Hematopoietic multipotent progenitor cell treated with erythropoietin and hydrocortisone succinate and interleukin-3 and kit ligand, for 8 days (in vitro differentiated cells): ENCODE measurements at regions not wholly inside any gene's neighbourhood (a gene's known extent, or its start where the extent isn't known, plus 50 kb on each side); places are given as distances from the start of the nearest gene placed in this dataset.
"Not testable (repeated sequence)": the region's sequence is repeated elsewhere in the genome, so short reads cannot be mapped to it uniquely, and the experiment has no call there.

Experiments
- DNase-seq: peaks from one replicate; pipeline ENCODE4 v3.0.0-alpha.2; 2015

GRCh38 chr15:59828861-59829260, 139.7 kb upstream of the BNIP2 start:
- no peak for DNase-seq

DNA sequence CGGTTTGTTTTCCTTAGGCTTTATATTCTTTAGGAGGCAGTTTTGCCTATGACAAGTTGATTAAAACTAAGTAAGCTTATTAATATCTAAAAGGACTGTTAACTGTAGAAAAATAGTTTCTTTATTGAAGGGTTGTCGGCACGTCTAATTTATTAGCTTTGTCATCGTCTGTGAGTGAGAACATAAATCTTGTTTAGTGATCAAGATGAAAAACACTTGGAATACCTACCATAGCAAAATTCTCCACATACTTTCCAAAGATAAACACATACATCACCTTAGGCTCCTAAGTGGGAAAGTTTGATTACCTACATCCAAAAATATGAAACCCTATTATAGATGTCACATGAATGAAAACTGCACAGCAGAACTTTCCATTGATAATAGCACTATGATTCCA, 139.1 kb upstream of the BNIP2 start:
- no peak for DNase-seq

GRCh38 chr15:59825901-59826300, 136.8 kb upstream of the BNIP2 start:
- DNase-seq: no peak

DNA sequence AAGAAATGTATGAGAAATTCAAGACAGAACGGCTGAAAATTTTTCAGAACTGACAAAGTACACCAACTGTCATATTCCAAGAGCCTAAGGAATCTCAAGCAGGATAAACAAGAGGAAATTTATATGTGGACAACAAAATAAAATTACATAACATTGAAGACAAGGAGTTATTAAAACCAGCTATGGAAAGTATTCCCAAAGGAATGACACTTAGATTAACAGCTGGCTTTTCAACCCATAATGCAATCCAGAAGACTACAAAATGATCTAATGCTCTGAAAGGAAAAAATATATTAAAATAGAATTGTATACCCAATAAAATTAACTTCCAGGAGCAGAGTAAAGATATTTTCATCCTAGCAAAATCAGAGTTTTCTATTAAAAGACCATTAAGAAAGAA, 132.2 kb upstream of the BNIP2 start:
- DNase-seq: no peak

DNA sequence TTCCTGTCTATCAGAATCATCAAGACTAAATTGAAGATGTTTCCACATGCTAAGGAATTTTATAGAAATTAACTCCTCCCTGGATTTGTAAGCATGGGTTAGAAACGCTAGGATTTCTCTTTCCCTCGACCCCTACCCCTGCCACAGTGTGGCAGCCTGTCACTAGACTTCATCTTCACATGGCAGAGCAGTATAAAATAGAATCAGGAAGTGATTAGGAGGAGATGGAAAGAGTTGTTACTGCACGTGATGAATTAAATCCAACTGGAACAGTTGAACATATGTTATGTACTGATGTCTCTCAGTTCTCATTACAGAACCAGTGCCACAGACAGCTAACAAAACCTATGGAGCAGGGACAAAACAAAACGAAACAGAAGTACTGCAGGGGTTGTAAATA, 130.0 kb upstream of the BNIP2 start:
- DNase-seq: no peak

DNA sequence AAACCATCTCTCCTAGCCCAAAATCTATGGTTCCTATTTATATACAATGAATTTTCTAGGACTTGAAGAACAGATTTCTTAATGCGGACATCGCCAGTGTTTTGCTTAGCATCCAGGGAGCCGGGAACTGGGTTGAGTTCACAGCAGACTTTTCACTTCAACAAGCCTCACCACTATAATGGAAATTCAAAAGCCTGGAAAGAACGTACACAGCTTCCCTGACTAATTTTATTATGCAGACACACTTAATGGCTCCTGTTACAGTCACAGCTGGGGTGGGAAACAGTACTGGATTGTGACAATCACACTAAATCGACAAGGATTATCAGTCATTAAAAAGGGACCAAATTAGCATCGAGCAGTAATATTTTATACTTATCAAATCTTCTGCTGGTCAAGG, 129.2 kb upstream of the BNIP2 start:
- DNase-seq: no peak

DNA sequence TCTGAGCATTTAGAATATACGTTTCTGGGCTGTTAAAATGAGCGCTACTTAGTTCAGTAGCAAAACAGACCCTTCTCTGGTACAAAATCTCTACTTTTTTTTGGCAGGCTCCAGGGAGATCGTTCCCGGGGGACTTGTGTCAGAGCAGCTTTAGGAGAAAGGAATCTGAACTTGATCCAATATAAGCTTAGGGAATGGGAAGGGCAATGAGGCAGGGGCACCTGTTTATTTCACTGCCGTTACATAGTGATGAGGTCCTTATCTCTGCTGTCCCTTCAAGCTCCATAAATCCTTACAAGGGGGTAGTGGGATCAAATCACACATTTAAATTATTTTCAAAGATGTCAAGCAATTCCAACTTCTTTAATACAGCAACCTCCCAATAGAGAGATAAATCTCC, 128.7 kb upstream of the BNIP2 start:
- no peak for DNase-seq

DNA sequence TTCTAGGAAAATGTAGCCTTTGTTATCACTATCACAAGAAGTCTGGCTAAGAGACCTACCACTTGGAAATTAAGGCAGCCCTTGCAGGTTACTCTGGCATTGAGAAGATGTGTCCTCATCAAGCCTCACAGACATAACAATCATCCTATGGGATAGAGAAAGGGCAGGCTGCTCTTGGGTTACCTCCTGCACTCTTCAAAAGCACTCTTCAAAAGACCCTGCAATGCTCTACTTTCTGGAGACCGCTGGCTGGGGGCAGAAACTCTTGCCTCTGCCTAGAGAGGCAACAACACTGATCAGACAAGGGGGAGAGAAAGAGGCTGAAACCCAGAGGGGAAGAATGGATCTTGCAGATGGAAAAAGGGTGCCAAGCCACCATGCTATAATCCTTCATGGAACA, 127.9 kb upstream of the BNIP2 start:
- no peak for DNase-seq

- DNase-seq: no peak
Observed at GRCh38 chr15:59814409-59814808, 125.3 kb upstream of the BNIP2 start.

- no peak for DNase-seq
Observed at GRCh38 chr15:59812889-59813288, 123.8 kb upstream of the BNIP2 start.

DNA sequence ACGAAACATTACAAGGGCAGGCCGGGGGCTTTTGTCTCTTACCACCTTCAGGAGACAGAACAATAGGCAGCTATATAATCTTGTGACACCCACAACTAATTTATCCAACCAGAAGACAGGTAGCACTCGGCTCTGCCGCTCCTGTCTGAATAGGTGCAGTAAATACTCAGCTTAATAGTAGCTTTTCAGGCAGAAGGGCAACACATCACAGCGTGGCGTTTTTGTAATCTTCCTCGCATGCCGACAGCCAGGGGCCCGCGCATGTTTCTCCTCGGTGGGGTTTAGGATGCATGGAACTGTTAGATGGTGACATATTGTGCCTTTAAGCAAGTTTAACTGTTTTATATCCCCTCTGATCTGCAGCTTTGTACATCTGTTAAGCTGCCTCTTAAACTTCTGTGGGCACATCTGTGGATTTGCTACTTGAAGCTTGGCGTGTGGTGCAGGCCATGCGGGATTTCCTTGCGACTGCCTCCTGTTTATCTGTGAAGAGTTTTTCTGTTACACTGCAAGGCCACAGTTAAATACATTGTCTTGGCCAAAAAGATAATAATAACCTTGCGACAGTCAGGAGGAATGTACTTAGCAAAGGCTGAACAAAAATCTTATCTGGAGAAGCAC, 123.2 kb upstream of the BNIP2 start:
- no peak for DNase-seq

- DNase-seq: not testable (repeated sequence)
Observed at GRCh38 chr15:59803293-59803966, 114.3 kb upstream of the BNIP2 start.

DNA sequence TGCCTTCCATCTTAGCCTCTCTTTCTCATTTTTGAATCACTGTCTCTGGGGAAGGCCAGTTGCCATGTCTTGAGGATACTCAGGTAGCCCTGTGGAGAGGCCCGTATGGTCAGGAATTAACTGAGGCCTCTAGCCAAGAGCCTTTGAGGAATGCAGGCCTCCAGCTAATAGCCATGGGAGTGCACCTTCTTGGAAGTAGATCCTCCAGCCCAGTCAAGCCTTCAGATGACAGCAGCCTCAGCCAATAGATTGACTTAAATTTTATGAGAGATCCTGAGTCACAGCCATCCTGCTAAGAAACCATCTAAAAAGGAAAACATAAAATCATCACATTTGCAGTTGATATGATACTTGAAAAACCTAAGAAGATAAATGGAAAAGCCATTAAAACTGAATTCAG, 112.5 kb upstream of the BNIP2 start:
- no peak for DNase-seq

DNA sequence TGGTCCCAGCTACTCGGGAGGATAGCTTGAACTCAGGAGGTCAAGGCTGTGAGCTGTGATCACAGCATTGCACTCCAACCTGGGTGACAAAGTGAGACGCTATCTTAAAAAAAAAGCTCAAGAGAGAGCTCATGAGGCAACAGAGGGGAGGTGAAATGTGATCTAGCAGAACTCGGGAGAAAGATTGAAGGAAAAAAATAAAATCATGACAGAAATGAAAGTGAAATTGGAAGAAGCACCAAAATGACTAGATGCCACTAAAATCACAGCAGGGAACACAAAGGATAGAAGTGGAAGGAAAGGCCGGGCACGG, 109.4 kb upstream of the BNIP2 start:
- DNase-seq: no peak

GRCh38 chr15:59797756-59798604, 108.9 kb upstream of the BNIP2 start:
- DNase-seq: no peak

GRCh38 chr15:59794229-59794886, 105.2 kb upstream of the BNIP2 start:
- DNase-seq: no peak

- DNase-seq: no peak
Observed at GRCh38 chr15:59792359-59792758, 103.2 kb upstream of the BNIP2 start.

GRCh38 chr15:59791755-59792154, 102.6 kb upstream of the BNIP2 start:
- no peak for DNase-seq

DNA sequence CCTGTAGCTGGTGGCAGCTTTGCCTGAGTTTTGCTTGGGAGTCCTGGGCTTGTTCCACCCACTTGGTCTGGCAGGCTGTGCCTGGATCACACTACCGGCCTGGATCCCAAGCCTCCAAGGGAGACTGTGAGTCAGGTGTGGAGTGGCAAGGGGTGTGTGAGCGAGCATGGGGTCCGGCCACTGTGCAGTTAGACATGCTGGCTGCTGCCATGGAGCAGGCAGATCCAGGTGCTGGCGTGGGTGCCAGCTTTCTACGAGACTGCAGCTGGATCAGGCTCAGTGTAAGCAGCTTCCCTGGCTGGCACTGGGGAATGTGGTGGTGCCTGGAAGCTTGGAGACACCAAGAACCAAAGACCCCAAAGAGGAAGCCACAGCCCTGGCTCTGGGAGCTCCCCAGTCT, 102.0 kb upstream of the BNIP2 start:
- DNase-seq: no peak

GRCh38 chr15:59786466-59786865, 97.3 kb upstream of the BNIP2 start:
- DNase-seq: not testable (repeated sequence)

DNA sequence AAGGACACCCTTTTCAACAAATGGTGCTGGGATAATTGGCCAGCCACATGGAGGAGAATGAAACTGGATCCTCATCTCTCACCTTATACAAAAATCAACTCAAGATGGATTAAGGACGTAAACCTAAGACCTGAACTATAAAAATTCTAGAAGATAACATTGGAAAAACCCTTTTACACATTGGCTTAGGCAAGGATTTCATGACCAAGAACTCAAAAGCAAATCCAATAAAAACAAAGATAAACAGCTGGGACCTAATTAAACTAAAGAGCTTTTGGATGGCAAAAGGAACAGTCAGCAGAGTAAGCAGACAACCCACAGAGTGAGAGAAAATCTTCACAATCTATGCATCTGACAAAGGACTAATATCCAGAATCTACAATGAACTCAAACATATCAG, 96.9 kb upstream of the BNIP2 start:
- not testable (repeated sequence) for DNase-seq

DNA sequence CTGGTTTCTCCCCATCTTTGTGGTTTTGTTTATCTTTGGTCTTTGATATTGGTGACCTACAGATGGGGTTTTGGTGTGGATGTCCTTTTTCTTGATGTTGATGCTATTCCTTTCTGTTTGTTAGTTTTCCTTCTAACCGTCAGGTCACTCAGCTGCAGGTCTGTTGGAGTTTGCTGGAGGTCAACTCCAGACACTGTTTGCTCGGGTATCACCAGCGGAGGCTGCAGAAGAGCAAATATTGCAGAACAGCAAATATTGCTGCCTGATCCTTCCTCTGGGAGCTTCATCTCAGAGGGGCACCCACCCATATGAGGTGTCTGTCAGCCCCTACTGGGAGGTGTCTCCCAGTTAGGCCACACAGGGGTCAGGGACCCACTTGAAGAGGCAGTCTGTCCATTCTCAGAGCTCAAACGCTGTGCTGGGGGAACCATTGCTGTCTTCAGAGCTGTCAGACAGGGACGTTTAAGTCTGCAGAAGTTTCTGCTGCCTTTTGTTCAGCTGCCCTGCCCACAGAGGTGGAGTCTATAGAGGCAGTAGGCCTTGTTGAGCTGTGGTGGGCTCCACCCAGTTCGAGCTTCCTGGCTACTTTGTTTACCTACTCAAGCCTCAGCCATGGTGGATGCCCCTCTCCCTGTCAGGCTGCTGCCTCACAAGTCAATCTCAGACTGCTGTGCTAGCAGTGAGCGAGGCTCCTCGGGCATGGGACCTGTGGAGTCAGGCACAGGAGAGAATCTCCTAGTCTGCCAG, 94.8 kb upstream of the BNIP2 start:
- DNase-seq: not testable (repeated sequence)

- no peak for DNase-seq
Observed at GRCh38 chr15:59779110-59779509, 90.0 kb upstream of the BNIP2 start.
